ENCODE measurements at regions not wholly inside any gene's neighbourhood (a gene's known extent, or its start where the extent isn't known, plus 50 kb on each side); places are given as distances from the start of the nearest gene placed in this dataset.

- no peak for TF ChIP-seq ZFP3 (CRISPR knock-in tag; IDR thresholded peaks at IDR 0.05)
- TF ChIP-seq ISL1 (CRISPR knock-in tag; IDR thresholded peaks at IDR 0.05): no peak
- TF ChIP-seq ZNF70 (CRISPR knock-in tag; IDR thresholded peaks at IDR 0.05): no peak
- TF ChIP-seq, protein P1, sequence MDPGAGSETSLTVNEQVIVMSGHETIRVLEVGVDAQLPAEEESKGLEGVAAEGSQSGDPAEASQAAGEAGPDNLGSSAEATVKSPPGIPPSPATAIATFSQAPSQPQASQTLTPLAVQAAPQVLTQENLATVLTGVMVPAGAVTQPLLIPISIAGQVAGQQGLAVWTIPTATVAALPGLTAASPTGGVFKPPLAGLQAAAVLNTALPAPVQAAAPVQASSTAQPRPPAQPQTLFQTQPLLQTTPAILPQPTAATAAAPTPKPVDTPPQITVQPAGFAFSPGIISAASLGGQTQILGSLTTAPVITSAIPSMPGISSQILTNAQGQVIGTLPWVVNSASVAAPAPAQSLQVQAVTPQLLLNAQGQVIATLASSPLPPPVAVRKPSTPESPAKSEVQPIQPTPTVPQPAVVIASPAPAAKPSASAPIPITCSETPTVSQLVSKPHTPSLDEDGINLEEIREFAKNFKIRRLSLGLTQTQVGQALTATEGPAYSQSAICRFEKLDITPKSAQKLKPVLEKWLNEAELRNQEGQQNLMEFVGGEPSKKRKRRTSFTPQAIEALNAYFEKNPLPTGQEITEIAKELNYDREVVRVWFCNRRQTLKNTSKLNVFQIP (CRISPR knock-in tag; IDR thresholded peaks at IDR 0.05; ENCODE audit: borderline replicate concordance, low read depth): no peak
- no peak for TF ChIP-seq OSR1 (CRISPR knock-in tag; IDR thresholded peaks at IDR 0.05)
- TF ChIP-seq, protein P2, sequence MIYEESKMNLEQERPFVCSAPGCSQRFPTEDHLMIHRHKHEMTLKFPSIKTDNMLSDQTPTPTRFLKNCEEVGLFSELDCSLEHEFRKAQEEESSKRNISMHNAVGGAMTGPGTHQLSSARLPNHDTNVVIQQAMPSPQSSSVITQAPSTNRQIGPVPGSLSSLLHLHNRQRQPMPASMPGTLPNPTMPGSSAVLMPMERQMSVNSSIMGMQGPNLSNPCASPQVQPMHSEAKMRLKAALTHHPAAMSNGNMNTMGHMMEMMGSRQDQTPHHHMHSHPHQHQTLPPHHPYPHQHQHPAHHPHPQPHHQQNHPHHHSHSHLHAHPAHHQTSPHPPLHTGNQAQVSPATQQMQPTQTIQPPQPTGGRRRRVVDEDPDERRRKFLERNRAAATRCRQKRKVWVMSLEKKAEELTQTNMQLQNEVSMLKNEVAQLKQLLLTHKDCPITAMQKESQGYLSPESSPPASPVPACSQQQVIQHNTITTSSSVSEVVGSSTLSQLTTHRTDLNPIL (CRISPR knock-in tag; IDR thresholded peaks at IDR 0.05; ENCODE audit: low read depth): no peak
- TF ChIP-seq, protein P3, sequence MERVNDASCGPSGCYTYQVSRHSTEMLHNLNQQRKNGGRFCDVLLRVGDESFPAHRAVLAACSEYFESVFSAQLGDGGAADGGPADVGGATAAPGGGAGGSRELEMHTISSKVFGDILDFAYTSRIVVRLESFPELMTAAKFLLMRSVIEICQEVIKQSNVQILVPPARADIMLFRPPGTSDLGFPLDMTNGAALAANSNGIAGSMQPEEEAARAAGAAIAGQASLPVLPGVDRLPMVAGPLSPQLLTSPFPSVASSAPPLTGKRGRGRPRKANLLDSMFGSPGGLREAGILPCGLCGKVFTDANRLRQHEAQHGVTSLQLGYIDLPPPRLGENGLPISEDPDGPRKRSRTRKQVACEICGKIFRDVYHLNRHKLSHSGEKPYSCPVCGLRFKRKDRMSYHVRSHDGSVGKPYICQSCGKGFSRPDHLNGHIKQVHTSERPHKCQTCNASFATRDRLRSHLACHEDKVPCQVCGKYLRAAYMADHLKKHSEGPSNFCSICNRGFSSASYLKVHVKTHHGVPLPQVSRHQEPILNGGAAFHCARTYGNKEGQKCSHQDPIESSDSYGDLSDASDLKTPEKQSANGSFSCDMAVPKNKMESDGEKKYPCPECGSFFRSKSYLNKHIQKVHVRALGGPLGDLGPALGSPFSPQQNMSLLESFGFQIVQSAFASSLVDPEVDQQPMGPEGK (CRISPR knock-in tag; IDR thresholded peaks at IDR 0.05; ENCODE audit: borderline replicate concordance): no peak
- TF ChIP-seq ARNTL (CRISPR knock-in tag; IDR thresholded peaks at IDR 0.05; ENCODE audit: borderline replicate concordance, low read depth): no peak
- no peak for TF ChIP-seq RARB (CRISPR knock-in tag; IDR thresholded peaks at IDR 0.05)
- no peak for TF ChIP-seq ZNF8 (CRISPR knock-in tag; IDR thresholded peaks at IDR 0.05)
- no peak for TF ChIP-seq PPARA (CRISPR knock-in tag; IDR thresholded peaks at IDR 0.05; ENCODE audit: borderline replicate concordance)
- TF ChIP-seq, protein P4, sequence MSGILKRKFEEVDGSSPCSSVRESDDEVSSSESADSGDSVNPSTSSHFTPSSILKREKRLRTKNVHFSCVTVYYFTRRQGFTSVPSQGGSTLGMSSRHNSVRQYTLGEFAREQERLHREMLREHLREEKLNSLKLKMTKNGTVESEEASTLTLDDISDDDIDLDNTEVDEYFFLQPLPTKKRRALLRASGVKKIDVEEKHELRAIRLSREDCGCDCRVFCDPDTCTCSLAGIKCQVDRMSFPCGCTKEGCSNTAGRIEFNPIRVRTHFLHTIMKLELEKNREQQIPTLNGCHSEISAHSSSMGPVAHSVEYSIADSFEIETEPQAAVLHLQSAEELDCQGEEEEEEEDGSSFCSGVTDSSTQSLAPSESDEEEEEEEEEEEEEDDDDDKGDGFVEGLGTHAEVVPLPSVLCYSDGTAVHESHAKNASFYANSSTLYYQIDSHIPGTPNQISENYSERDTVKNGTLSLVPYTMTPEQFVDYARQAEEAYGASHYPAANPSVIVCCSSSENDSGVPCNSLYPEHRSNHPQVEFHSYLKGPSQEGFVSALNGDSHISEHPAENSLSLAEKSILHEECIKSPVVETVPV (CRISPR knock-in tag; IDR thresholded peaks at IDR 0.05): no peak
Observed at GRCh38 chr5:29822521-29822920, 1371.0 kb upstream of the CDH6 start.

Measured in SK-N-SH treated with all-trans-retinoic acid at 6 μM for 48 hours (cell line).